GM23338 (cell line): ENCODE measurements at regions not wholly inside any gene's neighbourhood (a gene's known extent, or its start where the extent isn't known, plus 50 kb on each side); places are given as distances from the start of the nearest gene placed in this dataset.

ENCODE experiments used
- ATAC-seq: fragments of 200-7000 bp; cut with Tn5 transposase; 3 replicates; pipeline ENCODE4 v1.9.1; 2020
- DNase-seq: peaks from one replicate; pipeline ENCODE4 v3.0.0-alpha.2; 2015; ENCODE audit warnings: low spot score
- H2AFZ ChIP-seq: fragments of 200-600 bp; sonication (generic); 2 replicates; pipeline ENCODE4 v1.8.0; 2016; ENCODE audit warnings: antibody characterized with exemption, mild to moderate bottlenecking, moderate library complexity
- H3F3A ChIP-seq: fragments of 200-600 bp; sonication (generic); replicated peaks from 2 replicates; pipeline ENCODE4 v1.8.0; 2017; ENCODE audit warnings: antibody characterized with exemption, mixed run types, low read depth
- H3K27ac ChIP-seq: fragments of 200-600 bp; sonication (generic); 2 replicates; pipeline ENCODE4 v1.6.1; 2016; ENCODE audit warnings: low read depth
- H3K27me3 ChIP-seq: fragments of 200-600 bp; sonication (generic); 2 replicates; pipeline ENCODE4 v1.8.0; 2016; ENCODE audit warnings: mild to moderate bottlenecking, mixed run types, moderate library complexity; ENCODE audit not compliant: insufficient read depth
- H3K36me3 ChIP-seq: fragments of 200-600 bp; sonication (generic); 2 replicates; pipeline ENCODE4 v1.8.0; 2016; ENCODE audit warnings: mild to moderate bottlenecking; ENCODE audit not compliant: insufficient read depth
- H3K4me1 ChIP-seq: fragments of 200-600 bp; sonication (generic); 2 replicates; pipeline ENCODE4 v1.8.0; 2016; ENCODE audit warnings: mild to moderate bottlenecking, moderate library complexity; ENCODE audit not compliant: insufficient read depth
- H3K4me2 ChIP-seq: fragments of 200-600 bp; sonication (generic); 2 replicates; pipeline ENCODE4 v1.7.1; 2017; ENCODE audit warnings: mixed run types
- H3K4me3 ChIP-seq: fragments of 200-600 bp; sonication (generic); 2 replicates; pipeline ENCODE4 v1.6.1; 2016; ENCODE audit warnings: mixed run types
- H3K79me2 ChIP-seq: fragments of 200-600 bp; sonication (generic); replicated peaks from 2 replicates; pipeline ENCODE4 v1.8.0; 2017; ENCODE audit warnings: mild to moderate bottlenecking; ENCODE audit not compliant: insufficient read depth
- H3K9me2 ChIP-seq: fragments of 200-600 bp; sonication (generic); 2 replicates; pipeline ENCODE4 v1.8.0; 2017; ENCODE audit not compliant: insufficient read depth
- H4K20me1 ChIP-seq: fragments of 200-600 bp; sonication (generic); replicated peaks from 2 replicates; pipeline ENCODE4 v1.8.0; 2017; ENCODE audit warnings: mild to moderate bottlenecking; ENCODE audit not compliant: insufficient read depth
- H3K27ac Mint-ChIP-seq: 2 replicates; pipeline ENCODE4 v1.8.0; 2020; ENCODE audit warnings: inconsistent platforms, mild to moderate bottlenecking, moderate library complexity, mixed read lengths
- H3K27me3 Mint-ChIP-seq: 3 replicates; pipeline ENCODE4 v1.8.0; 2022; ENCODE audit warnings: low read depth, mild to moderate bottlenecking, moderate library complexity, mixed read lengths, inconsistent platforms; ENCODE audit not compliant: insufficient read depth, poor library complexity
- H3K36me3 Mint-ChIP-seq: 3 replicates; pipeline ENCODE4 v1.8.0; 2021; ENCODE audit warnings: low read depth, mild to moderate bottlenecking, inconsistent platforms, moderate library complexity, mixed read lengths
- H3K4me1 Mint-ChIP-seq: 3 replicates; pipeline ENCODE4 v1.8.0; 2020; ENCODE audit warnings: mild to moderate bottlenecking, inconsistent platforms, mixed read lengths
- H3K4me3 Mint-ChIP-seq: 3 replicates; pipeline ENCODE4 v1.8.0; 2021; ENCODE audit warnings: moderate library complexity, mild to moderate bottlenecking, inconsistent platforms, mixed read lengths
- H3K9me3 Mint-ChIP-seq: 3 replicates; pipeline ENCODE4 v1.8.0; 2020; ENCODE audit warnings: moderate library complexity, mild to moderate bottlenecking, inconsistent platforms, mixed read lengths
- CREB1 ChIP-seq: fragments of 250-450 bp; sonication (Bioruptor Pico); IDR thresholded peaks from 2 replicates; pipeline ENCODE4 v1.5.0; 2020; ENCODE audit warnings: low read depth, mild to moderate bottlenecking, moderate library complexity
- CTCF ChIP-seq, 2 experiments: fragments of 200-600 bp in 1 of 2; sonication (generic) in 1 of 2; conservative IDR thresholded peaks; 2 replicates each; pipeline versions ENCODE4 v1.5.1 to v1.6.1; 2016 to 2017; ENCODE audit warnings: antibody characterized with exemption in 2 of 2, low read depth in 2 of 2, mild to moderate bottlenecking in 2 of 2, moderate library complexity in 1 of 2
- JUNB ChIP-seq: IDR thresholded peaks from one replicate; pipeline ENCODE4 v1.6.1; 2016; ENCODE audit warnings: antibody characterized with exemption; ENCODE audit not compliant: unreplicated experiment
- POLR2AphosphoS5 ChIP-seq: IDR thresholded peaks from 2 replicates; pipeline ENCODE4 v1.6.1; 2016; ENCODE audit warnings: antibody characterized with exemption, low read depth
- REST ChIP-seq: IDR thresholded peaks from one replicate; pipeline ENCODE4 v1.6.1; 2018; ENCODE audit warnings: antibody characterized with exemption; ENCODE audit not compliant: unreplicated experiment
- ZNF114 ChIP-seq: fragments of 250-450 bp; sonication (Bioruptor Pico); IDR thresholded peaks from 2 replicates; pipeline ENCODE4 v1.5.0; 2020; ENCODE audit warnings: mild to moderate bottlenecking, moderate library complexity
- ZNF331 ChIP-seq: fragments of 250-450 bp; sonication (Bioruptor Pico); IDR thresholded peaks from 2 replicates; pipeline ENCODE4 v1.5.0; 2020; ENCODE audit warnings: low read depth, mild to moderate bottlenecking, moderate library complexity
- TF ChIP-seq, protein P1 (sequence below): IDR thresholded peaks from 2 replicates; pipeline ENCODE4 v1.6.1; 2016; ENCODE audit warnings: antibody characterized with exemption

DNA sequence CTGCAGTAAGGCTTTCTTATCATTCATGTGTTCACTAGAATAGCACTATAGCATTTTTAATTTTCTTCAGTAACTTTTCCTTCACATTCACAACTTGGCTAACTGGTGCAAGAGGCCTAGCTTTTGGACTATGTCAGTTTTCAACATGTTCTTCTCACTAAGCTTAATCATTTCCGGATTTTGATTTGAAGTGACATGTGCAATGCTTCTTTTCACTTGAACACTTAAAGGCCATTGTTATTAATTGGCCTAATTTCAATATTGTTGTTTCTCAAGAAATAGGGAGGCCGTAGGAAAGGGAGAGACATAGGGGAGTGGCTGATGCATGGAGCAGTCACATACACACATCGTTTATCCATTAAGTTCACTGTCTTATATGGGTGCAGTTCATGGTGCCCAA lies 151.2 kb upstream of the NFE2L3 start:
- no peak for ATAC-seq
- H3K4me1 Mint-ChIP-seq, result no peaks in the 10 kb centered on the region
- Histone ChIP-seq H2AFZ (no peak overlapping the region), H3K36me3 (no peaks in the 10 kb centered on the region), H3F3A (no peaks in the 10 kb centered on the region), H4K20me1 (no peaks in the 10 kb centered on the region), H3K4me1 (no peaks in the 10 kb centered on the region), H3K9me2 (no peaks in the 10 kb centered on the region; the same call in 1 of the 2 replicates), H3K27me3 (no peaks in the 10 kb centered on the region), H3K4me2 (no peak overlapping the region), H3K27ac (no peak overlapping the region), H3K79me2 (no peaks in the 10 kb centered on the region), H3K4me3 (no peak overlapping the region)
- no peak overlapping the region for H3K4me3 Mint-ChIP-seq
- no peak for DNase-seq
- H3K36me3 Mint-ChIP-seq, result no peaks in the 10 kb centered on the region
- no peaks in the 10 kb centered on the region for H3K9me3 Mint-ChIP-seq
- H3K27ac Mint-ChIP-seq, result no peak overlapping the region
- no peaks in the 10 kb centered on the region for H3K27me3 Mint-ChIP-seq
- TF ChIP-seq JUNB (no peak), REST (no peak), ZNF114 (CRISPR knock-in tag) (no peak), CREB1 (no peak), POLR2AphosphoS5 (no peak)
- TF ChIP-seq, protein P1, sequence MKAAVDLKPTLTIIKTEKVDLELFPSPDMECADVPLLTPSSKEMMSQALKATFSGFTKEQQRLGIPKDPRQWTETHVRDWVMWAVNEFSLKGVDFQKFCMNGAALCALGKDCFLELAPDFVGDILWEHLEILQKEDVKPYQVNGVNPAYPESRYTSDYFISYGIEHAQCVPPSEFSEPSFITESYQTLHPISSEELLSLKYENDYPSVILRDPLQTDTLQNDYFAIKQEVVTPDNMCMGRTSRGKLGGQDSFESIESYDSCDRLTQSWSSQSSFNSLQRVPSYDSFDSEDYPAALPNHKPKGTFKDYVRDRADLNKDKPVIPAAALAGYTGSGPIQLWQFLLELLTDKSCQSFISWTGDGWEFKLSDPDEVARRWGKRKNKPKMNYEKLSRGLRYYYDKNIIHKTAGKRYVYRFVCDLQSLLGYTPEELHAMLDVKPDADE, result no peak

GRCh38 chr7:26001662-26002244 lies 150.2 kb upstream of the NFE2L3 start:
- Histone ChIP-seq H3K4me2 (no peak overlapping the region), H3K27ac (no peak overlapping the region), H3K4me3 (no peak overlapping the region), H3F3A (no peaks in the 10 kb centered on the region), H3K4me1 (no peaks in the 10 kb centered on the region), H3K36me3 (no peaks in the 10 kb centered on the region), H3K9me2 (no peaks in the 10 kb centered on the region; the same call in 1 of the 2 replicates), H3K79me2 (no peaks in the 10 kb centered on the region), H3K27me3 (no peaks in the 10 kb centered on the region), H4K20me1 (no peaks in the 10 kb centered on the region), H2AFZ (no peak overlapping the region)
- no peaks in the 10 kb centered on the region for H3K36me3 Mint-ChIP-seq
- TF ChIP-seq ZNF331 (CRISPR knock-in tag), result no peak
- no peak for TF ChIP-seq CTCF (conservative IDR thresholded peaks at IDR 0.05; ENCODE audit: low read depth in 2 of 2)
- TF ChIP-seq CREB1, result no peak
- no peak for TF ChIP-seq POLR2AphosphoS5
- TF ChIP-seq REST, result no peak
- DNase-seq (no peak), ATAC-seq (no peak)
- no peaks in the 10 kb centered on the region for H3K4me1 Mint-ChIP-seq
- no peak overlapping the region for H3K4me3 Mint-ChIP-seq
- H3K9me3 Mint-ChIP-seq, result no peaks in the 10 kb centered on the region
- H3K27me3 Mint-ChIP-seq, result no peaks in the 10 kb centered on the region
- no peak overlapping the region for H3K27ac Mint-ChIP-seq
